GM13976 (cell line): ENCODE measurements at regions not wholly inside any gene's neighbourhood (a gene's known extent, or its start where the extent isn't known, plus 50 kb on each side); places are given as distances from the start of the nearest gene placed in this dataset.

Source experiments
- DNase-seq: peaks from one replicate; pipeline ENCODE4 v3.0.0; 2012; ENCODE audit warnings: low spot score
- CTCF ChIP-seq: IDR thresholded peaks from 2 replicates; pipeline ENCODE4 v1.5.1; 2012; ENCODE audit warnings: borderline replicate concordance, mild to moderate bottlenecking; ENCODE audit not compliant: insufficient read depth; ENCODE audit errors: extremely low read depth, missing control alignments, control extremely low read depth
- in situ Hi-C: fragments of 300-500 bp; cut with MboI; formaldehyde crosslinking; loops from one replicate; pipeline ENCODE4 v1.12.0; 2022; ENCODE audit warnings: low sequenced_read_pairs, mixed read lengths, inconsistent platforms; ENCODE audit not compliant: unreplicated experiment

- no peak for TF ChIP-seq CTCF
- in situ Hi-C loops, result no loop called here
- DNase-seq, result no peak
Observed at GRCh38 chr13:19072543-19072942, 109.1 kb downstream of the TUBA3C start.

GRCh38 chr13:19071161-19071936 is 110.3 kb downstream of the TUBA3C start:
- in situ Hi-C loops, result no loop called here
- no peak for TF ChIP-seq CTCF
- DNase-seq, result no peak

- no peak for TF ChIP-seq CTCF
- in situ Hi-C loops, result no loop called here
- DNase-seq, result no peak
Observed at GRCh38 chr13:19070398-19070735, 111.3 kb downstream of the TUBA3C start.

- in situ Hi-C loops, result no loop called here
- TF ChIP-seq CTCF, result no peak
- no peak for DNase-seq
Observed at GRCh38 chr13:19069684-19070397, 111.8 kb downstream of the TUBA3C start.

- DNase-seq, result no peak
- in situ Hi-C loops, result no loop called here
Observed at GRCh38 chr13:19068691-19069090, 112.9 kb downstream of the TUBA3C start.

GRCh38 chr13:19067767-19068166 is 113.9 kb downstream of the TUBA3C start:
- in situ Hi-C loops, result no loop called here
- no peak for DNase-seq
- no peak for TF ChIP-seq CTCF

More at GRCh38 chr13:19068691-19069090, 112.9 kb downstream of the TUBA3C start:
- TF ChIP-seq CTCF, result no peak
